GM23338 (cell line): ENCODE measurements at regions not wholly inside any gene's neighbourhood (a gene's known extent, or its start where the extent isn't known, plus 50 kb on each side); places are given as distances from the start of the nearest gene placed in this dataset.

Experiments
- ATAC-seq: fragments of 200-7000 bp; cut with Tn5 transposase; 3 replicates; pipeline ENCODE4 v1.9.1; 2020
- DNase-seq: peaks from one replicate; pipeline ENCODE4 v3.0.0-alpha.2; 2015; ENCODE audit warnings: low spot score
- H2AFZ ChIP-seq: fragments of 200-600 bp; sonication (generic); 2 replicates; pipeline ENCODE4 v1.8.0; 2016; ENCODE audit warnings: antibody characterized with exemption, mild to moderate bottlenecking, moderate library complexity
- H3F3A ChIP-seq: fragments of 200-600 bp; sonication (generic); replicated peaks from 2 replicates; pipeline ENCODE4 v1.8.0; 2017; ENCODE audit warnings: antibody characterized with exemption, mixed run types, low read depth
- H3K27ac ChIP-seq: fragments of 200-600 bp; sonication (generic); 2 replicates; pipeline ENCODE4 v1.6.1; 2016; ENCODE audit warnings: low read depth
- H3K27me3 ChIP-seq: fragments of 200-600 bp; sonication (generic); 2 replicates; pipeline ENCODE4 v1.8.0; 2016; ENCODE audit warnings: mild to moderate bottlenecking, mixed run types, moderate library complexity; ENCODE audit not compliant: insufficient read depth
- H3K36me3 ChIP-seq: fragments of 200-600 bp; sonication (generic); 2 replicates; pipeline ENCODE4 v1.8.0; 2016; ENCODE audit warnings: mild to moderate bottlenecking; ENCODE audit not compliant: insufficient read depth
- H3K4me1 ChIP-seq: fragments of 200-600 bp; sonication (generic); 2 replicates; pipeline ENCODE4 v1.8.0; 2016; ENCODE audit warnings: mild to moderate bottlenecking, moderate library complexity; ENCODE audit not compliant: insufficient read depth
- H3K4me2 ChIP-seq: fragments of 200-600 bp; sonication (generic); 2 replicates; pipeline ENCODE4 v1.7.1; 2017; ENCODE audit warnings: mixed run types
- H3K4me3 ChIP-seq: fragments of 200-600 bp; sonication (generic); 2 replicates; pipeline ENCODE4 v1.6.1; 2016; ENCODE audit warnings: mixed run types
- H3K79me2 ChIP-seq: fragments of 200-600 bp; sonication (generic); replicated peaks from 2 replicates; pipeline ENCODE4 v1.8.0; 2017; ENCODE audit warnings: mild to moderate bottlenecking; ENCODE audit not compliant: insufficient read depth
- H3K9me2 ChIP-seq: fragments of 200-600 bp; sonication (generic); 2 replicates; pipeline ENCODE4 v1.8.0; 2017; ENCODE audit not compliant: insufficient read depth
- H4K20me1 ChIP-seq: fragments of 200-600 bp; sonication (generic); replicated peaks from 2 replicates; pipeline ENCODE4 v1.8.0; 2017; ENCODE audit warnings: mild to moderate bottlenecking; ENCODE audit not compliant: insufficient read depth
- H3K27ac Mint-ChIP-seq: 2 replicates; pipeline ENCODE4 v1.8.0; 2020; ENCODE audit warnings: inconsistent platforms, mild to moderate bottlenecking, moderate library complexity, mixed read lengths
- H3K27me3 Mint-ChIP-seq: 3 replicates; pipeline ENCODE4 v1.8.0; 2022; ENCODE audit warnings: low read depth, mild to moderate bottlenecking, moderate library complexity, mixed read lengths, inconsistent platforms; ENCODE audit not compliant: insufficient read depth, poor library complexity
- H3K36me3 Mint-ChIP-seq: 3 replicates; pipeline ENCODE4 v1.8.0; 2021; ENCODE audit warnings: low read depth, mild to moderate bottlenecking, inconsistent platforms, moderate library complexity, mixed read lengths
- H3K4me1 Mint-ChIP-seq: 3 replicates; pipeline ENCODE4 v1.8.0; 2020; ENCODE audit warnings: mild to moderate bottlenecking, inconsistent platforms, mixed read lengths
- H3K4me3 Mint-ChIP-seq: 3 replicates; pipeline ENCODE4 v1.8.0; 2021; ENCODE audit warnings: moderate library complexity, mild to moderate bottlenecking, inconsistent platforms, mixed read lengths
- H3K9me3 Mint-ChIP-seq: 3 replicates; pipeline ENCODE4 v1.8.0; 2020; ENCODE audit warnings: moderate library complexity, mild to moderate bottlenecking, inconsistent platforms, mixed read lengths
- CREB1 ChIP-seq: fragments of 250-450 bp; sonication (Bioruptor Pico); IDR thresholded peaks from 2 replicates; pipeline ENCODE4 v1.5.0; 2020; ENCODE audit warnings: low read depth, mild to moderate bottlenecking, moderate library complexity
- EZH2 ChIP-seq: fragments of 200-600 bp; sonication (generic); IDR thresholded peaks from one replicate; pipeline ENCODE4 v1.8.0; 2017; ENCODE audit warnings: antibody characterized with exemption, mild to moderate bottlenecking, low read depth; ENCODE audit not compliant: unreplicated experiment
- EZH2phosphoT487 ChIP-seq: fragments of 200-600 bp; sonication (generic); IDR thresholded peaks from one replicate; pipeline ENCODE4 v1.8.1; 2018; ENCODE audit warnings: antibody characterized with exemption; ENCODE audit not compliant: unreplicated experiment
- JUNB ChIP-seq: IDR thresholded peaks from one replicate; pipeline ENCODE4 v1.6.1; 2016; ENCODE audit warnings: antibody characterized with exemption; ENCODE audit not compliant: unreplicated experiment
- NANOG ChIP-seq: IDR thresholded peaks from 2 replicates; pipeline ENCODE4 v1.6.1; 2016; ENCODE audit warnings: antibody characterized with exemption, borderline replicate concordance
- POLR2AphosphoS5 ChIP-seq: IDR thresholded peaks from 2 replicates; pipeline ENCODE4 v1.6.1; 2016; ENCODE audit warnings: antibody characterized with exemption, low read depth
- STAT1 ChIP-seq: IDR thresholded peaks from one replicate; pipeline ENCODE4 v1.6.1; 2016; ENCODE audit warnings: antibody characterized with exemption; ENCODE audit not compliant: unreplicated experiment
- ZNF331 ChIP-seq: fragments of 250-450 bp; sonication (Bioruptor Pico); IDR thresholded peaks from 2 replicates; pipeline ENCODE4 v1.5.0; 2020; ENCODE audit warnings: low read depth, mild to moderate bottlenecking, moderate library complexity
- TF ChIP-seq, protein P1 (sequence below): fragments of 250-450 bp; sonication (Bioruptor Pico); IDR thresholded peaks from 2 replicates; pipeline ENCODE4 v1.5.0; 2020; ENCODE audit warnings: mild to moderate bottlenecking, moderate library complexity
- TF ChIP-seq, protein P2 (sequence below): IDR thresholded peaks from 2 replicates; pipeline ENCODE4 v1.6.1; 2016; ENCODE audit warnings: antibody characterized with exemption
- TF ChIP-seq, protein P3 (sequence below), 2 experiments: fragments of 200-600 bp in 1 of 2; sonication (generic) in 1 of 2; conservative IDR thresholded peaks; 2 replicates each; pipeline versions ENCODE4 v1.5.1 to v1.6.1; 2016 to 2017; ENCODE audit warnings: antibody characterized with exemption in 2 of 2, low read depth in 2 of 2, mild to moderate bottlenecking in 2 of 2, moderate library complexity in 1 of 2

DNA sequence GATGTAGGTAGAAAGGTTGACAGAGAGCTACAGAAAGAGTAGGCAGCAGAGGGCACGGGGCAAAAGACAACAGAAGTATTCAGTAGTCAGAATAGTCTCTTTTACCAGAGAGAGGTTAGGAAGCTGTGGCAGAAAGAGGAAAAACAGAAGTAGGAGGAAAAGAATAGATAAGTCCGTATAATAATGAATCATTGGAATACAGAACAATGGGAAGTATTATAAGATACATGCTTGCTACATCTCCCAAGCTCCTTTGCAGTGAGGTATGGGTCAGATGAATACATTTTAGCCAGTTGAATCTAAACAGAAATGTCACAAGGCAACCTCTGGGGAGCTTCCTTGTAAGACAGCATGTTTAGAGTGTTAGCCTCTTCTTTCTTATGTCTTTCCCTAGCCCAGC is 570.5 kb upstream of the CITED2 start (continued):
- TF ChIP-seq, protein P1, sequence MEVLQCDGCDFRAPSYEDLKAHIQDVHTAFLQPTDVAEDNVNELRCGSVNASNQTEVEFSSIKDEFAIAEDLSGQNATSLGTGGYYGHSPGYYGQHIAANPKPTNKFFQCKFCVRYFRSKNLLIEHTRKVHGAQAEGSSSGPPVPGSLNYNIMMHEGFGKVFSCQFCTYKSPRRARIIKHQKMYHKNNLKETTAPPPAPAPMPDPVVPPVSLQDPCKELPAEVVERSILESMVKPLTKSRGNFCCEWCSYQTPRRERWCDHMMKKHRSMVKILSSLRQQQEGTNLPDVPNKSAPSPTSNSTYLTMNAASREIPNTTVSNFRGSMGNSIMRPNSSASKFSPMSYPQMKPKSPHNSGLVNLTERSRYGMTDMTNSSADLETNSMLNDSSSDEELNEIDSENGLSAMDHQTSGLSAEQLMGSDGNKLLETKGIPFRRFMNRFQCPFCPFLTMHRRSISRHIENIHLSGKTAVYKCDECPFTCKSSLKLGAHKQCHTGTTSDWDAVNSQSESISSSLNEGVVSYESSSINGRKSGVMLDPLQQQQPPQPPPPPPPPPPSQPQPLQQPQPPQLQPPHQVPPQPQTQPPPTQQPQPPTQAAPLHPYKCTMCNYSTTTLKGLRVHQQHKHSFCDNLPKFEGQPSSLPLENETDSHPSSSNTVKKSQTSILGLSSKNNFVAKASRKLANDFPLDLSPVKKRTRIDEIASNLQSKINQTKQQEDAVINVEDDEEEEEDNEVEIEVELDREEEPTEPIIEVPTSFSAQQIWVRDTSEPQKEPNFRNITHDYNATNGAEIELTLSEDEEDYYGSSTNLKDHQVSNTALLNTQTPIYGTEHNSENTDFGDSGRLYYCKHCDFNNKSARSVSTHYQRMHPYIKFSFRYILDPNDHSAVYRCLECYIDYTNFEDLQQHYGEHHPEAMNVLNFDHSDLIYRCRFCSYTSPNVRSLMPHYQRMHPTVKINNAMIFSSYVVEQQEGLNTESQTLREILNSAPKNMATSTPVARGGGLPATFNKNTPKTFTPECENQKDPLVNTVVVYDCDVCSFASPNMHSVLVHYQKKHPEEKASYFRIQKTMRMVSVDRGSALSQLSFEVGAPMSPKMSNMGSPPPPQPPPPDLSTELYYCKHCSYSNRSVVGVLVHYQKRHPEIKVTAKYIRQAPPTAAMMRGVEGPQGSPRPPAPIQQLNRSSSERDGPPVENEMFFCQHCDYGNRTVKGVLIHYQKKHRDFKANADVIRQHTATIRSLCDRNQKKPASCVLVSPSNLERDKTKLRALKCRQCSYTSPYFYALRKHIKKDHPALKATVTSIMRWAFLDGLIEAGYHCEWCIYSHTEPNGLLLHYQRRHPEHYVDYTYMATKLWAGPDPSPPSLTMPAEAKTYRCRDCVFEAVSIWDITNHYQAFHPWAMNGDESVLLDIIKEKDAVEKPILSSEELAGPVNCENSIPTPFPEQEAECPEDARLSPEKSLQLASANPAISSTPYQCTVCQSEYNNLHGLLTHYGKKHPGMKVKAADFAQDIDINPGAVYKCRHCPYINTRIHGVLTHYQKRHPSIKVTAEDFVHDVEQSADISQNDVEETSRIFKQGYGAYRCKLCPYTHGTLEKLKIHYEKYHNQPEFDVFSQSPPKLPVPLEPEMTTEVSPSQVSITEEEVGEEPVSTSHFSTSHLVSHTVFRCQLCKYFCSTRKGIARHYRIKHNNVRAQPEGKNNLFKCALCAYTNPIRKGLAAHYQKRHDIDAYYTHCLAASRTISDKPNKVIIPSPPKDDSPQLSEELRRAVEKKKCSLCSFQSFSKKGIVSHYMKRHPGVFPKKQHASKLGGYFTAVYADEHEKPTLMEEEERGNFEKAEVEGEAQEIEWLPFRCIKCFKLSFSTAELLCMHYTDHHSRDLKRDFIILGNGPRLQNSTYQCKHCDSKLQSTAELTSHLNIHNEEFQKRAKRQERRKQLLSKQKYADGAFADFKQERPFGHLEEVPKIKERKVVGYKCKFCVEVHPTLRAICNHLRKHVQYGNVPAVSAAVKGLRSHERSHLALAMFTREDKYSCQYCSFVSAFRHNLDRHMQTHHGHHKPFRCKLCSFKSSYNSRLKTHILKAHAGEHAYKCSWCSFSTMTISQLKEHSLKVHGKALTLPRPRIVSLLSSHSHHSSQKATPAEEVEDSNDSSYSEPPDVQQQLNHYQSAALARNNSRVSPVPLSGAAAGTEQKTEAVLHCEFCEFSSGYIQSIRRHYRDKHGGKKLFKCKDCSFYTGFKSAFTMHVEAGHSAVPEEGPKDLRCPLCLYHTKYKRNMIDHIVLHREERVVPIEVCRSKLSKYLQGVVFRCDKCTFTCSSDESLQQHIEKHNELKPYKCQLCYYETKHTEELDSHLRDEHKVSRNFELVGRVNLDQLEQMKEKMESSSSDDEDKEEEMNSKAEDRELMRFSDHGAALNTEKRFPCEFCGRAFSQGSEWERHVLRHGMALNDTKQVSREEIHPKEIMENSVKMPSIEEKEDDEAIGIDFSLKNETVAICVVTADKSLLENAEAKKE = no peak
- TF ChIP-seq EZH2phosphoT487 = no peak

DNA sequence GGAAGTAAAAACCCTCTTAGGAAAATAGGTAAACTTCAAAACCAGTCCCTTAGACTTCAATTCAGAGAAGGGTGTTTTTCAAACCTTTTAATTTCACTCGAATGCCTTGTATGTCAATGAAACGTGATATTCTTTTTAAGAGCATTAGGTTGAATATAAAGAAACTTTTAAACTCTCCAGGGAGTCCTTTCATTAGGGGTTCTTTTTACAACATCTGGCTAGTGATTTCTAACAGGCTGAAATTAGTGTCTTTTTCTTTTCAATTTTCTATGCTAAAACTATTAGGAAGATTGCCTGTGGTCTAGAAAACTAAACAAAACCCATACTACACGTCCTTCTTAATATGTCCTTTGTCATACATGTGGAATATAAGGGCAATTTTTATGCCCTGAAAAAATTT is 569.7 kb upstream of the CITED2 start:
- no peaks in the 10 kb centered on the region for H3K27me3 Mint-ChIP-seq
- H3K36me3 Mint-ChIP-seq = peaks cover 3% of the 10 kb centered on the region; the same call in 1 of the 3 replicates
- no peaks in the 10 kb centered on the region; the same call in 2 of the 3 replicates for H3K9me3 Mint-ChIP-seq
- peaks cover 33% of the 10 kb centered on the region; the same call in 2 of the 3 replicates for H3K4me1 Mint-ChIP-seq
- Histone ChIP-seq H3K27me3 (no peaks in the 10 kb centered on the region), H3K9me2 (no peaks in the 10 kb centered on the region), H3K4me2 (no peak overlapping the region), H3K4me1 (peaks cover 20% of the 10 kb centered on the region), H3K36me3 (no peaks in the 10 kb centered on the region), H3K79me2 (no peaks in the 10 kb centered on the region), H3F3A (no peaks in the 10 kb centered on the region), H3K27ac (no peak overlapping the region), H4K20me1 (no peaks in the 10 kb centered on the region), H3K4me3 (no peak overlapping the region), H2AFZ (no peak overlapping the region)
- no peak overlapping the region for H3K27ac Mint-ChIP-seq
- ATAC-seq = no peak
- no peak for DNase-seq
- H3K4me3 Mint-ChIP-seq = no peak overlapping the region
- TF ChIP-seq POLR2AphosphoS5 (no peak), JUNB (no peak), NANOG (no peak), EZH2phosphoT487 (no peak), EZH2 (no peak), CREB1 (CRISPR knock-in tag) (no peak), ZNF331 (CRISPR knock-in tag) (no peak), STAT1 (no peak)
- TF ChIP-seq, protein P2, sequence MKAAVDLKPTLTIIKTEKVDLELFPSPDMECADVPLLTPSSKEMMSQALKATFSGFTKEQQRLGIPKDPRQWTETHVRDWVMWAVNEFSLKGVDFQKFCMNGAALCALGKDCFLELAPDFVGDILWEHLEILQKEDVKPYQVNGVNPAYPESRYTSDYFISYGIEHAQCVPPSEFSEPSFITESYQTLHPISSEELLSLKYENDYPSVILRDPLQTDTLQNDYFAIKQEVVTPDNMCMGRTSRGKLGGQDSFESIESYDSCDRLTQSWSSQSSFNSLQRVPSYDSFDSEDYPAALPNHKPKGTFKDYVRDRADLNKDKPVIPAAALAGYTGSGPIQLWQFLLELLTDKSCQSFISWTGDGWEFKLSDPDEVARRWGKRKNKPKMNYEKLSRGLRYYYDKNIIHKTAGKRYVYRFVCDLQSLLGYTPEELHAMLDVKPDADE = no peak
- TF ChIP-seq, protein P3, sequence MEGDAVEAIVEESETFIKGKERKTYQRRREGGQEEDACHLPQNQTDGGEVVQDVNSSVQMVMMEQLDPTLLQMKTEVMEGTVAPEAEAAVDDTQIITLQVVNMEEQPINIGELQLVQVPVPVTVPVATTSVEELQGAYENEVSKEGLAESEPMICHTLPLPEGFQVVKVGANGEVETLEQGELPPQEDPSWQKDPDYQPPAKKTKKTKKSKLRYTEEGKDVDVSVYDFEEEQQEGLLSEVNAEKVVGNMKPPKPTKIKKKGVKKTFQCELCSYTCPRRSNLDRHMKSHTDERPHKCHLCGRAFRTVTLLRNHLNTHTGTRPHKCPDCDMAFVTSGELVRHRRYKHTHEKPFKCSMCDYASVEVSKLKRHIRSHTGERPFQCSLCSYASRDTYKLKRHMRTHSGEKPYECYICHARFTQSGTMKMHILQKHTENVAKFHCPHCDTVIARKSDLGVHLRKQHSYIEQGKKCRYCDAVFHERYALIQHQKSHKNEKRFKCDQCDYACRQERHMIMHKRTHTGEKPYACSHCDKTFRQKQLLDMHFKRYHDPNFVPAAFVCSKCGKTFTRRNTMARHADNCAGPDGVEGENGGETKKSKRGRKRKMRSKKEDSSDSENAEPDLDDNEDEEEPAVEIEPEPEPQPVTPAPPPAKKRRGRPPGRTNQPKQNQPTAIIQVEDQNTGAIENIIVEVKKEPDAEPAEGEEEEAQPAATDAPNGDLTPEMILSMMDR (conservative IDR thresholded peaks at IDR 0.05; ENCODE audit: low read depth in 2 of 2) = no peak
